BLaER1 treated with 17β-estradiol and CSF1 and Interleukin-3, amounts not matched to agents 10 nM and 100 nM (cell line): ENCODE measurements at regions not wholly inside any gene's neighbourhood (a gene's known extent, or its start where the extent isn't known, plus 50 kb on each side); places are given as distances from the start of the nearest gene placed in this dataset.

Experiments used
- H3K27ac ChIP-seq, 11 experiments: shearing (Covaris generic); formaldehyde crosslinking; 2 replicates each; pipeline ENCODE4 v1.8.1; 2022
- H3K27me3 ChIP-seq, 11 experiments: shearing (Covaris generic); formaldehyde crosslinking; 2 replicates each; pipeline ENCODE4 v1.8.1; 2022
- H3K36me3 ChIP-seq, 11 experiments: shearing (Covaris generic); formaldehyde crosslinking; 2 replicates each; pipeline ENCODE4 v1.8.1; 2022
- H3K4me1 ChIP-seq, 10 experiments: shearing (Covaris generic); formaldehyde crosslinking; 2 replicates each; pipeline ENCODE4 v1.8.1; 2022
- H3K4me2 ChIP-seq, 11 experiments: shearing (Covaris generic); formaldehyde crosslinking; 2 replicates each; pipeline ENCODE4 v1.8.1; 2022
- H3K4me3 ChIP-seq, 10 experiments: shearing (Covaris generic); formaldehyde crosslinking; 2 replicates each; pipeline ENCODE4 v1.8.1; 2022
- H3K9ac ChIP-seq, 11 experiments: shearing (Covaris generic); formaldehyde crosslinking; 2 replicates each; pipeline ENCODE4 v1.8.1; 2022
- H3K9me3 ChIP-seq, 11 experiments: shearing (Covaris generic); formaldehyde crosslinking; replicated peaks in 1 of 11; 2 replicates each; pipeline ENCODE4 v1.8.1; 2022
- H4K20me1 ChIP-seq, 11 experiments: shearing (Covaris generic); formaldehyde crosslinking; 2 replicates each; pipeline ENCODE4 v1.8.1; 2022
- Cebpa-rat ChIP-seq, 11 experiments: shearing (Covaris generic); IDR thresholded peaks; 2 replicates each; pipeline ENCODE4 v1.8.1; 2022

DNA sequence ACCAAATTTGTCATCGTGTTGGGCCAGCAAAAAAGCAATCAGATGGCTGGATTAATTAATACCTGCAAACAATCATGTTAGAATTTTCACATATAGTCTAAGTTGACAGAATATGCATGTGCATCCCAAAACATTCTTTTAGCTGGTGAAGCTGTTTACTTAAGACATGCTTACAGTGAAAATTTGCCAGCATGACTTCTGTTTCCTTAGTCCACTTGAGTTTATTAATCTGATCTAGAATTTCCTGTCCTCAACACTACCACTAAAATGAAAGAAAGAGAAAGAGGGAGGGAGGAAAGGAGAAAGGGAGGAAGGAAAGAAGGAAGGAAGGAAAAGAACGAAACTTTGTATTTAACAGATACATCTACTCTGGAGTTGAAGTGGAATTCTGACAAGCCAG is 2109.9 kb upstream of the PIK3C3 start:
- no peaks in the 10 kb centered on the region for H3K36me3 ChIP-seq
- H3K9me3 ChIP-seq, result peaks cover 0 to 9% (median 4%) of the 10 kb centered on the region in 11 experiments; a peak in 2 of 22 replicates
- H3K9ac ChIP-seq, result no peak overlapping the region
- no peaks in the 10 kb centered on the region for H3K27me3 ChIP-seq
- H3K27ac ChIP-seq, result no peak overlapping the region
- H4K20me1 ChIP-seq, result no peaks in the 10 kb centered on the region
- no peak overlapping the region for H3K4me2 ChIP-seq
- H3K4me1 ChIP-seq, result no peaks in the 10 kb centered on the region
- no peak overlapping the region for H3K4me3 ChIP-seq
- TF ChIP-seq Cebpa-rat (IDR thresholded peaks at IDR 0.05), result no peak

DNA sequence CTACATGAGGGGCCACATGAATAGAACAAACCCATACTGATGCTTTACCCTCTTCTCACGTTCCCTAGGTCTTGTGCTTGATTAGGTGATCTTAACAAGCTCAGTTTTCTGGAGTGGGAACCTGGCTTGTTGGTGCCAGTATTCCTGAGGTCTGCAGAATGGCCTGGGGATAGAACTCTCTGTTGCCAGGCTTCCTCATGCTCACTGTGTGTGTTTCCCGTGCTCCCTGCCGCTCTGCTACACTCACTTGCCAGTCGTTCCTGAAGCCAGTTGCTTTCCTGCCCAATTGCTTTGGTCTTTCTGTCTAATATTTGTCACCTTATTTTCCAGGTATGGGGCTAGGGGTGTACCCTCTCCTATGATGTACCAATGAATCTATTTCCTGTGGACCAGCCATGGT is 2111.5 kb upstream of the PIK3C3 start:
- no peaks in the 10 kb centered on the region for H3K27me3 ChIP-seq
- H4K20me1 ChIP-seq, result no peaks in the 10 kb centered on the region
- no peaks in the 10 kb centered on the region for H3K4me1 ChIP-seq
- H3K36me3 ChIP-seq, result no peaks in the 10 kb centered on the region
- no peak overlapping the region for H3K4me3 ChIP-seq
- peaks cover 0 to 9% (median 4%) of the 10 kb centered on the region in 11 experiments; a peak in 2 of 22 replicates for H3K9me3 ChIP-seq
- H3K4me2 ChIP-seq, result no peak overlapping the region
- H3K27ac ChIP-seq, result no peak overlapping the region
- no peak overlapping the region for H3K9ac ChIP-seq
- no peak for TF ChIP-seq Cebpa-rat (IDR thresholded peaks at IDR 0.05)

DNA sequence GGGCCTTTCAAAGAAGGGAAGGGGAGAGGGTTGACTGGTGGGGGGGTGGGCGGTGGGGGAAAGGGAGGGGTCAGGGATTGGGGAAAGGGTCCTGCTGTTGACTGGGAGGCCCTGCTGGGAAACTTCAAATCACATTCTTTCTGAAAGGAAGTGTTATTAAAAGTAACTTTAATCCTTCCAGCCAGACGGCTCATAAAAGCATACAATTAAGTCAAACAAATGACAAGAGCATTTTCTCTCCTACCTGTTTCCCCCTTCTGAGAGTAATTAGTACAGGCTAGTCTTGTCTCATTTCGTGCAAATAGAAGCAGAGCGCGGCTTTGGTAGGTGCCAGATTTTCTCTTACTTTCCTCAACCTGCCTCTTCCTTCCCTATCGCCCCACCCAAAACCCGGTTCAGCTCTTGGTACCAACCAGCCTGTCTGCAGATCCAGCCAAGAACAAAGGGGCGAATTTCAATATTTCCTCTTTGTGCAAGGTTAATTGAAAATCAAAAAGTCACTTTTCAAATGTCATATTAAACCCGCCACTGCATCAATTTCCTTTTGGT is 2112.6 kb upstream of the PIK3C3 start:
- H4K20me1 ChIP-seq, result no peaks in the 10 kb centered on the region
- H3K4me3 ChIP-seq, result no peak overlapping the region
- H3K9ac ChIP-seq, result no peak overlapping the region
- H3K9me3 ChIP-seq, result peaks cover 0 to 9% (median 4%) of the 10 kb centered on the region in 11 experiments; a peak in 2 of 22 replicates
- H3K27me3 ChIP-seq, result no peaks in the 10 kb centered on the region
- H3K36me3 ChIP-seq, result no peaks in the 10 kb centered on the region
- TF ChIP-seq Cebpa-rat (IDR thresholded peaks at IDR 0.05), result no peak
- no peak overlapping the region for H3K4me2 ChIP-seq
- H3K4me1 ChIP-seq, result no peaks in the 10 kb centered on the region
- H3K27ac ChIP-seq, result no peak overlapping the region

DNA sequence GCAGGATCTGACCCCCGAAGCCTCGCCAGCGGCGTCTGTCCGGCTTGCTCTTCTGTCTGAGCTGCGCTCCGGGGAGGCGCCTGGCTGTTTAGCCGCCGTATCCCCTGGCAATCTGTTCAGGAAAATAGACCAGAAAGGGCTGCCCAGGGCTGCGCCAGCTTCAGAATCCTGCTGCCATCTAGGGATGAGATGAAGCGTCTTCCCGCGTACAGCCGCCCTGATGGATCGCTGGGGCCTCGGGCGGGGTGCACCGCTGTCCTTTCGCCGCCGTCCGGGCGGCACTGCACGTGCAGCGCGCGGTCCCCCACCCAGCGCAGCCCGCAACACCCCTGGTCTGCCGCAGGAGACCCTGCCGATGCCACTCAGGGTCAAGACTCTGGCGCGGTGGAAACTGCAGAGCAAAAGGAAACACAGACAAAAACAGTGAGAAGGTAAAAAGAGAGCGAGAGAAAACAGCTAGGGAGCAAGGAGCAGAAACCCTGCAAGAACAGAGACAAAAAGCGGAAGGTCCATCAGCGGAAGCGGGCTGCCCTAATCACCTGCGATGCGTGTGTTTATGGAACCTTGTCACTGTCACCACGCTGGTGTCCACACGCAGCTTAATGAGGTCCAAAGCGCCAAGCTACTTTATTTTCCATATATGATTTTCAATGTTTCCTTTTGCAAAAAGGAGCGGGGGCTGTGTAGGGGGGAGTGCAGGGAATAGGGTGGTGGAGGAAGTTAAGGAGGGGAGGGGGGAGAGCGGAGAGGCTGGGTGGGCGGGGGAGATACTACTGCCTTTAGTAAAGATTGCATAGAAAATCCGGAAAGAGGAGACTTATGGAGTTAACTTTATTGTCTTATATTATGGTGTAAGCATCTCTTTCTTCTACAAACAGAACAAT is 2113.3 kb upstream of the PIK3C3 start:
- Histone ChIP-seq H3K9ac (no peak overlapping the region), H3K27ac (no peak overlapping the region), H3K4me3 (no peak overlapping the region), H3K9me3 (peaks cover 0 to 9% (median 4%) of the 10 kb centered on the region in 11 experiments; a peak in 2 of 22 replicates), H4K20me1 (no peaks in the 10 kb centered on the region), H3K36me3 (no peaks in the 10 kb centered on the region), H3K4me2 (no peak overlapping the region), H3K27me3 (no peaks in the 10 kb centered on the region), H3K4me1 (no peaks in the 10 kb centered on the region)
- no peak for TF ChIP-seq Cebpa-rat (IDR thresholded peaks at IDR 0.05)

DNA sequence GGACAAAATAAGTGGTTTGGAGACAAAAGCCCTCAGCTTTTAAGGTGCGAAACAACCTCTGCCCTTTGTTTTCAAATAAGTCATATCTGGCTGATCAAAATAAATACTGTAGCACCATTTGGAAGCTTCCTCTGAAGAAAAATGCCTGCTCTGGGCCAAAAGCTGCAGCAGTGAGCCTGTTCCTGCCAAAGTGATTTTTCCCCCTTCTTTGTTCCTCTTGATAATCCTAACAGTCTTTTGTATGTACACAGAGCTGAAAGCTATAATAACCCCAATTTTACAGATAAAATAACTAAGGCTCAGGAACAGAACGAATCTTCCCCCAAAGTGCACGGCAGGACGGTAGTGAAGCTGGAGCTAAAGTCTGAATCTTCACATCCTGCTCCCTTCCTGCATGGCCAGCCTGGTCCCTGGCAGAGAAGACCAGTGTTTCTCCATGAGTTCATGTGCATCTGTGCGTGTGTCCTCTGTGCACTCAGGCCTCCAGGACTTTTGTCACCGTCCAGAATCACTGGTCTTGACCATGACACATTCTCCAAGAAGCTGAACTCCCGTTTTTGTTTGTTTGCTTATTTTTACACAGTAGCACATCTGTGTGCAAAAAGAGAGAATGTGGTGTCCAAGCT is 2114.1 kb upstream of the PIK3C3 start:
- Histone ChIP-seq H3K27ac (no peak overlapping the region), H3K4me2 (no peak overlapping the region), H3K36me3 (no peaks in the 10 kb centered on the region), H3K9ac (no peak overlapping the region), H3K4me3 (no peak overlapping the region), H4K20me1 (no peaks in the 10 kb centered on the region), H3K4me1 (no peaks in the 10 kb centered on the region), H3K9me3 (peaks cover 0 to 9% (median 4%) of the 10 kb centered on the region in 11 experiments; a peak in 2 of 22 replicates), H3K27me3 (no peaks in the 10 kb centered on the region)
- no peak for TF ChIP-seq Cebpa-rat (IDR thresholded peaks at IDR 0.05)

DNA sequence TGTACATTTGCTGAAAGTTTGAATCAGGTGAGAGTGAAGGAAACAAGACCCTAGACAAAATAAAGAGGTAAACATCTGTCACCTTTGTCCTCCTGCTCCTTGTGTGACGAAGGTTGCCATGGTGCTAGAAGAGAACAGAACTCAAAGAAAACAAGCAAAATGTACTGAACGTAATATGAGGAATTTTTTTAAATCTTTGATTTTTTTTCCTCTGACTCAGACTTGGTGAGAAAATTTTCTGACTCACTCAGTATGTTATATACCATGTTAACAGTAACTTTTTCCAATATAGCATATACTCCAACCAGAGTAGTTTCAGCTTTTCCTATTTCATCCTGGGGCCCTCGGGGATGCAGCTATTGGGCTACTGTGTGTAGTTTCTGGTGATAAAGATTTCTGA is 2114.6 kb upstream of the PIK3C3 start:
- H3K4me3 ChIP-seq, result no peak overlapping the region
- no peak overlapping the region for H3K9ac ChIP-seq
- H4K20me1 ChIP-seq, result no peaks in the 10 kb centered on the region
- H3K9me3 ChIP-seq, result peaks cover 0 to 9% (median 4%) of the 10 kb centered on the region in 11 experiments; a peak in 2 of 22 replicates
- no peak overlapping the region for H3K27ac ChIP-seq
- H3K36me3 ChIP-seq, result no peaks in the 10 kb centered on the region
- no peak for TF ChIP-seq Cebpa-rat (IDR thresholded peaks at IDR 0.05)
- no peaks in the 10 kb centered on the region for H3K27me3 ChIP-seq
- no peaks in the 10 kb centered on the region for H3K4me1 ChIP-seq
- no peak overlapping the region for H3K4me2 ChIP-seq

DNA sequence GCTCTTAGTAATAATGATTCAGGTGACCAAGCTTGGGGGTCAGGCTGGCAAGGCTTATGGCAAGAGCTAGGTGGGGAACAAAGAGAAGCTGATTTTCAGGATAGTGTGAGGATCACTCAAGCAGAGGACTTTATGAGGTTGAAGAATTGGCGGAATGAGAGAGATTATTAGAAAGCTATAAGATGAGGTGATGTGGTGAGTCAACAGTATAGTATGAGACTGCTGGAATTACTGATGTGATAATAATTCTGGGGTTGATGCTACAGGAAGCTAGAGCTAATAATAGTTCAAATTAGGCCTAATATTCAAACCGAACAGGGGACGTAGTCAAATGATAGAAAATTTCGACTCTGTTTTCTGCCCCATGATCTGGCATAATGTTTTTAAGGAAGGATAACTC is 2115.3 kb upstream of the PIK3C3 start:
- H3K27ac ChIP-seq, result no peak overlapping the region
- no peak overlapping the region for H3K4me2 ChIP-seq
- H3K9me3 ChIP-seq, result peaks cover 0 to 9% (median 4%) of the 10 kb centered on the region in 11 experiments; a peak in 2 of 22 replicates
- no peak for TF ChIP-seq Cebpa-rat (IDR thresholded peaks at IDR 0.05)
- no peaks in the 10 kb centered on the region for H4K20me1 ChIP-seq
- H3K4me3 ChIP-seq, result no peak overlapping the region
- no peaks in the 10 kb centered on the region for H3K27me3 ChIP-seq
- H3K4me1 ChIP-seq, result no peaks in the 10 kb centered on the region
- no peak overlapping the region for H3K9ac ChIP-seq
- no peaks in the 10 kb centered on the region for H3K36me3 ChIP-seq

DNA sequence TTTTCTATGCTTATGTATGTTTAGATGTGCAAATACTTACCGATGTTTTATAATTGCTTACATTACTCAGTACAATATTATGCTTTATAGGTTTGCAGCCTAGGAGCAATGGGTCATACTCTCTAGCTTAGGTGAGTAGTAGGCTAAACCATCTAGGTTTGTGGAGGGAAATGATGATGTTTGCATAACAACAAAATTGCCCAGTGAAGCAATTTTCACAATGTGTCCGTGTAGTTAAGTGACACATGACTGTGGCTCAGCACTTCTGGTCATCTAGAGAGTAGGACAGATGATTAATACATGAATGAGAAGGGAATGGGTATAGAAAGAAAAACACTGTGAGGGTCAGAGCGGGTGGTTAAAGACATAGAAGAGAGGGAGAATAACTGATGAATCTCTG is 2116.2 kb upstream of the PIK3C3 start:
- H3K36me3 ChIP-seq, result no peaks in the 10 kb centered on the region
- H4K20me1 ChIP-seq, result no peaks in the 10 kb centered on the region
- H3K27me3 ChIP-seq, result no peaks in the 10 kb centered on the region
- no peak overlapping the region for H3K9ac ChIP-seq
- H3K4me3 ChIP-seq, result no peak overlapping the region
- H3K4me1 ChIP-seq, result no peaks in the 10 kb centered on the region
- no peak overlapping the region for H3K4me2 ChIP-seq
- H3K27ac ChIP-seq, result no peak overlapping the region
- no peak for TF ChIP-seq Cebpa-rat (IDR thresholded peaks at IDR 0.05)
- peaks cover 0 to 9% (median 4%) of the 10 kb centered on the region in 11 experiments; a peak in 2 of 22 replicates for H3K9me3 ChIP-seq

DNA sequence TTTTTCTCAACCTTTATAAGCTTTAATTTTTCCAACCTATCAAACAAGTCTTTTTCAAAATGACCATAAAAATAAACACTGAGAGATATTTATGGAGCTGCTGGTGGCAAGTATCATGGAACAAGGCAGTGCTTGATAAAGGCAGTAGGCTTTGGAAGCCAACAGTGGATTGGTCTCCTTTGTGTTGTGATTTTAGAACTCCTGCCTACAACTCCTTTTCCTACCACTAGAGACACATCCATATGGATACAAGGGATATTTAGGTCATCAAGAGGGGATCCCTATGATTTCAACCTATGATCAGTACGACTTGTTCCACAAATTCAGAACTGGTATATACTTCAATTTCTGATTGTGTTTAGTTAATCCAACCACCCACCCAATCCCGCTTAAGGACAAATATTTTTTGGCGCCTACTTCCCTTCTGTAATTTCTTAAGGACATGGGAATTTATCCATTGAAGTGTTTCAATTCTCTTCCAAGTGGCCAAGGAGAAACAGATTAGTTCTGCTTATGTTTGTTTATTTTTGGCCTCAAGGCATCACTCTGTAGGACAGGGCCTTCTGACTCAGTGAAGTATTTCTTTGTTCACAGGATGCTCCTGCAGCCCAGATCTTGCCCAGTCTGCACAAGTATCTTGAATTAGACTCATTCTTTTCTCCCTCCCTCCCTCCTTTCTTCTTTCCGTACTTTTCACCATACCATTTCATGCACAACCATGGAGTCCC is 2119.6 kb upstream of the PIK3C3 start:
- Histone ChIP-seq H3K4me2 (no peak overlapping the region), H3K4me1 (no peaks in the 10 kb centered on the region), H4K20me1 (no peaks in the 10 kb centered on the region), H3K36me3 (no peaks in the 10 kb centered on the region), H3K27ac (no peak overlapping the region), H3K9me3 (no peaks in the 10 kb centered on the region), H3K27me3 (no peaks in the 10 kb centered on the region), H3K4me3 (no peak overlapping the region), H3K9ac (no peak overlapping the region)
- no peak for TF ChIP-seq Cebpa-rat (IDR thresholded peaks at IDR 0.05)
